ENCODE measurements at regions not wholly inside any gene's neighbourhood (a gene's known extent, or its start where the extent isn't known, plus 50 kb on each side); places are given as distances from the start of the nearest gene placed in this dataset.
A peak's percentile ranks its signal among the peaks of the same experiment; 100 is the strongest.

- H3K27me3 ChIP-seq, result no peaks in the 10 kb centered on the region
- H3K79me2 ChIP-seq, result no peaks in the 10 kb centered on the region
- WGBS (ENCODE audit: low lambda C conversion rate, missing lambda C conversion rate), result 90% methylated on average over 5 of the region's 5 CpGs
- H3K27ac ChIP-seq, result no peak overlapping the region
- TF ChIP-seq EZH2 (IDR thresholded peaks at IDR 0.05; ENCODE audit: borderline replicate concordance), result no peak
- TF ChIP-seq EZH2phosphoT487 (IDR thresholded peaks at IDR 0.05; ENCODE audit: low read depth, severe bottlenecking, unreplicated experiment), result no peak
- TF ChIP-seq, protein P1, sequence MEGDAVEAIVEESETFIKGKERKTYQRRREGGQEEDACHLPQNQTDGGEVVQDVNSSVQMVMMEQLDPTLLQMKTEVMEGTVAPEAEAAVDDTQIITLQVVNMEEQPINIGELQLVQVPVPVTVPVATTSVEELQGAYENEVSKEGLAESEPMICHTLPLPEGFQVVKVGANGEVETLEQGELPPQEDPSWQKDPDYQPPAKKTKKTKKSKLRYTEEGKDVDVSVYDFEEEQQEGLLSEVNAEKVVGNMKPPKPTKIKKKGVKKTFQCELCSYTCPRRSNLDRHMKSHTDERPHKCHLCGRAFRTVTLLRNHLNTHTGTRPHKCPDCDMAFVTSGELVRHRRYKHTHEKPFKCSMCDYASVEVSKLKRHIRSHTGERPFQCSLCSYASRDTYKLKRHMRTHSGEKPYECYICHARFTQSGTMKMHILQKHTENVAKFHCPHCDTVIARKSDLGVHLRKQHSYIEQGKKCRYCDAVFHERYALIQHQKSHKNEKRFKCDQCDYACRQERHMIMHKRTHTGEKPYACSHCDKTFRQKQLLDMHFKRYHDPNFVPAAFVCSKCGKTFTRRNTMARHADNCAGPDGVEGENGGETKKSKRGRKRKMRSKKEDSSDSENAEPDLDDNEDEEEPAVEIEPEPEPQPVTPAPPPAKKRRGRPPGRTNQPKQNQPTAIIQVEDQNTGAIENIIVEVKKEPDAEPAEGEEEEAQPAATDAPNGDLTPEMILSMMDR (IDR thresholded peaks at IDR 0.05; ENCODE audit: poor library complexity), result no peak
- no peak for DNase-seq (ENCODE audit: low spot score)
- H3K9me2 ChIP-seq (replicated peaks; ENCODE audit: insufficient read depth), result no peaks in the 10 kb centered on the region
- no peak overlapping the region for H3K4me3 ChIP-seq
- H3K36me3 ChIP-seq (replicated peaks; ENCODE audit: insufficient read depth, low read depth), result no peaks in the 10 kb centered on the region
- no peak overlapping the region for H2AFZ ChIP-seq
- peaks cover 26% of the 10 kb centered on the region for H3K4me1 ChIP-seq (ENCODE audit: insufficient read depth)
- H3K4me2 ChIP-seq, result no peak overlapping the region
- H3K9me3 ChIP-seq (ENCODE audit: low read depth), result no peaks in the 10 kb centered on the region
- no peaks in the 10 kb centered on the region for H4K20me1 ChIP-seq (ENCODE audit: insufficient read depth, poor library complexity, severe bottlenecking)
Observed at GRCh38 chr2:120910164-120910563, 174.5 kb downstream of the GLI2 start.

- TF ChIP-seq EZH2 (IDR thresholded peaks at IDR 0.05; ENCODE audit: borderline replicate concordance) (no peak), EZH2phosphoT487 (IDR thresholded peaks at IDR 0.05; ENCODE audit: low read depth, severe bottlenecking, unreplicated experiment) (no peak)
- TF ChIP-seq, protein P1 (IDR thresholded peaks at IDR 0.05; ENCODE audit: poor library complexity), result no peak
- Histone ChIP-seq H4K20me1 (ENCODE audit: insufficient read depth, poor library complexity, severe bottlenecking) (no peaks in the 10 kb centered on the region), H3K79me2 (no peaks in the 10 kb centered on the region), H3K9me3 (ENCODE audit: low read depth) (no peaks in the 10 kb centered on the region), H3K36me3 (replicated peaks; ENCODE audit: insufficient read depth, low read depth) (no peaks in the 10 kb centered on the region), H3K4me3 (no peak overlapping the region), H3K4me1 (ENCODE audit: insufficient read depth) (peaks cover 23% of the 10 kb centered on the region), H3K27me3 (no peaks in the 10 kb centered on the region), H3K4me2 (peak overlapping the region; percentile 29), H3K27ac (peak overlapping the region; percentile 49), H3K9me2 (replicated peaks; ENCODE audit: insufficient read depth) (no peaks in the 10 kb centered on the region), H2AFZ (no peak overlapping the region)
- DNase-seq (ENCODE audit: low spot score), result no peak
- 84% methylated on average over 16 of the region's 16 CpGs for WGBS (ENCODE audit: low lambda C conversion rate, missing lambda C conversion rate)
Observed at GRCh38 chr2:120910956-120911951, 175.6 kb downstream of the GLI2 start.

- peak overlapping the region; percentile 29 for H3K4me2 ChIP-seq
- H3K4me1 ChIP-seq (ENCODE audit: insufficient read depth), result peaks cover 23% of the 10 kb centered on the region
- H3K9me3 ChIP-seq (ENCODE audit: low read depth), result no peaks in the 10 kb centered on the region
- TF ChIP-seq, protein P1 (IDR thresholded peaks at IDR 0.05; ENCODE audit: poor library complexity), result no peak
- TF ChIP-seq EZH2phosphoT487 (IDR thresholded peaks at IDR 0.05; ENCODE audit: low read depth, severe bottlenecking, unreplicated experiment) (no peak), EZH2 (IDR thresholded peaks at IDR 0.05; ENCODE audit: borderline replicate concordance) (no peak)
- peak overlapping the region; percentile 49 for H3K27ac ChIP-seq
- no peaks in the 10 kb centered on the region for H3K79me2 ChIP-seq
- no peaks in the 10 kb centered on the region for H3K9me2 ChIP-seq (replicated peaks; ENCODE audit: insufficient read depth)
- no peaks in the 10 kb centered on the region for H4K20me1 ChIP-seq (ENCODE audit: insufficient read depth, poor library complexity, severe bottlenecking)
- peak; percentile 34 for DNase-seq (ENCODE audit: low spot score)
- H2AFZ ChIP-seq, result no peak overlapping the region
- no peak overlapping the region for H3K4me3 ChIP-seq
- WGBS (ENCODE audit: low lambda C conversion rate, missing lambda C conversion rate), result 65% methylated on average over 29 of the region's 29 CpGs
- no peaks in the 10 kb centered on the region for H3K36me3 ChIP-seq (replicated peaks; ENCODE audit: insufficient read depth, low read depth)
- no peaks in the 10 kb centered on the region for H3K27me3 ChIP-seq
Observed at GRCh38 chr2:120912101-120912985, 176.7 kb downstream of the GLI2 start.
